Loucy (cell line): ENCODE measurements at regions not wholly inside any gene's neighbourhood (a gene's known extent, or its start where the extent isn't known, plus 50 kb on each side); places are given as distances from the start of the nearest gene placed in this dataset.

Source experiments
- EZH2phosphoT487 ChIP-seq: fragments of 200-600 bp; IDR thresholded peaks from 2 replicates; pipeline ENCODE4 v1.6.1; 2018; ENCODE audit warnings: antibody characterized with exemption, mild to moderate bottlenecking, moderate library complexity, borderline replicate concordance
- TF ChIP-seq, protein P1 (sequence below): fragments of 200-600 bp; sonication (generic); conservative IDR thresholded peaks from 2 replicates; pipeline ENCODE4 v1.5.1; 2014; ENCODE audit warnings: mild to moderate bottlenecking, antibody characterized with exemption, low read length

DNA sequence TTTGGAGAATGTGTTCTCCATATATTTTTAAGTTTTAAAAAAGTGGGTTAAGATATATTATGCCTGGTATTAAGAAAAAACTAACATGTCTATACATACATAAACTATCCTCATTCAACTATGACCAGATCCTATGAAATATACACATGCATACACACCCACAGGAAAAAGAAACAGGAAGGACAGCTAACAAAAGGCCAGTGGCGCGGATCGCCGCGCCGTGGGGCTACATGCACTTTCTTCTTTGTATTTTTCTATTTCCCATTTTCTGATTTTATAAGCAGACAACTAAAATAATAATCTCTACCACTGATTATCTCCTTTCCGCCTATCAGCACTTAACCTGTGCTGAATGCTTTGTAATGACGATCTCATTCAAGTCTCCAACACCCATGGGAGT lies 160.1 kb downstream of the OR4M2 start:
- TF ChIP-seq, protein P1, sequence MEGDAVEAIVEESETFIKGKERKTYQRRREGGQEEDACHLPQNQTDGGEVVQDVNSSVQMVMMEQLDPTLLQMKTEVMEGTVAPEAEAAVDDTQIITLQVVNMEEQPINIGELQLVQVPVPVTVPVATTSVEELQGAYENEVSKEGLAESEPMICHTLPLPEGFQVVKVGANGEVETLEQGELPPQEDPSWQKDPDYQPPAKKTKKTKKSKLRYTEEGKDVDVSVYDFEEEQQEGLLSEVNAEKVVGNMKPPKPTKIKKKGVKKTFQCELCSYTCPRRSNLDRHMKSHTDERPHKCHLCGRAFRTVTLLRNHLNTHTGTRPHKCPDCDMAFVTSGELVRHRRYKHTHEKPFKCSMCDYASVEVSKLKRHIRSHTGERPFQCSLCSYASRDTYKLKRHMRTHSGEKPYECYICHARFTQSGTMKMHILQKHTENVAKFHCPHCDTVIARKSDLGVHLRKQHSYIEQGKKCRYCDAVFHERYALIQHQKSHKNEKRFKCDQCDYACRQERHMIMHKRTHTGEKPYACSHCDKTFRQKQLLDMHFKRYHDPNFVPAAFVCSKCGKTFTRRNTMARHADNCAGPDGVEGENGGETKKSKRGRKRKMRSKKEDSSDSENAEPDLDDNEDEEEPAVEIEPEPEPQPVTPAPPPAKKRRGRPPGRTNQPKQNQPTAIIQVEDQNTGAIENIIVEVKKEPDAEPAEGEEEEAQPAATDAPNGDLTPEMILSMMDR, result no peak
- TF ChIP-seq EZH2phosphoT487, result no peak
